Skeletal muscle satellite cell (primary cell): ENCODE measurements at regions not wholly inside any gene's neighbourhood (a gene's known extent, or its start where the extent isn't known, plus 50 kb on each side); places are given as distances from the start of the nearest gene placed in this dataset.

Experiments used
- H3K27me3 ChIP-seq: 2 replicates; pipeline ENCODE4 v1.7.0; 2013; ENCODE audit warnings: low read length; ENCODE audit not compliant: control insufficient read depth, insufficient read depth
- H3K36me3 ChIP-seq: 2 replicates; pipeline ENCODE4 v1.7.0; 2013; ENCODE audit warnings: mild to moderate bottlenecking, control low read depth, low read length; ENCODE audit not compliant: insufficient read depth
- H3K4me1 ChIP-seq: 2 replicates; pipeline ENCODE4 v1.7.0; 2013; ENCODE audit warnings: low read length; ENCODE audit not compliant: control insufficient read depth, insufficient read depth
- H3K4me2 ChIP-seq: 2 replicates; pipeline ENCODE4 v1.7.0; 2013; ENCODE audit warnings: mild to moderate bottlenecking, low read length
- H3K4me3 ChIP-seq: 2 replicates; pipeline ENCODE4 v1.7.0; 2013; ENCODE audit warnings: low read length
- H3K9ac ChIP-seq: 2 replicates; pipeline ENCODE4 v1.7.0; 2013; ENCODE audit warnings: mild to moderate bottlenecking, low read depth, low read length, moderate library complexity
- H3K9me3 ChIP-seq: replicated peaks from 2 replicates; pipeline ENCODE4 v1.7.0; 2013; ENCODE audit warnings: mild to moderate bottlenecking, control low read depth, low read length

GRCh38 chr5:173790836-173791546 lies 97.2 kb upstream of the CPEB4 start:
- Histone ChIP-seq H3K4me3 (no peak overlapping the region), H3K36me3 (no peaks in the 10 kb centered on the region), H3K27me3 (no peaks in the 10 kb centered on the region), H3K4me1 (peaks cover 30% of the 10 kb centered on the region), H3K9me3 (no peaks in the 10 kb centered on the region), H3K9ac (no peak overlapping the region), H3K4me2 (no peak overlapping the region)

- Histone ChIP-seq H3K4me3 (no peak overlapping the region), H3K36me3 (no peaks in the 10 kb centered on the region), H3K27me3 (no peaks in the 10 kb centered on the region), H3K9me3 (no peaks in the 10 kb centered on the region), H3K9ac (no peak overlapping the region), H3K4me1 (peaks cover 30% of the 10 kb centered on the region), H3K4me2 (no peak overlapping the region)
Measured at GRCh38 chr5:173791878-173792277, 96.3 kb upstream of the CPEB4 start.

- no peaks in the 10 kb centered on the region for H3K27me3 ChIP-seq
- no peak overlapping the region for H3K4me3 ChIP-seq
- peaks cover 24% of the 10 kb centered on the region for H3K4me1 ChIP-seq
- H3K36me3 ChIP-seq: no peaks in the 10 kb centered on the region
- H3K9ac ChIP-seq: no peak overlapping the region
- no peak overlapping the region for H3K4me2 ChIP-seq
- H3K9me3 ChIP-seq: no peaks in the 10 kb centered on the region
Measured at GRCh38 chr5:173792781-173793547, 95.2 kb upstream of the CPEB4 start.

GRCh38 chr5:173793648-173794548 lies 94.3 kb upstream of the CPEB4 start:
- Histone ChIP-seq H3K4me2 (no peak overlapping the region), H3K4me3 (no peak overlapping the region), H3K27me3 (peaks cover under 1% of the 10 kb centered on the region), H3K9me3 (no peaks in the 10 kb centered on the region), H3K9ac (no peak overlapping the region), H3K4me1 (peaks cover 15% of the 10 kb centered on the region), H3K36me3 (no peaks in the 10 kb centered on the region)

- Histone ChIP-seq H3K4me3 (no peak overlapping the region), H3K4me2 (no peak overlapping the region), H3K9me3 (no peaks in the 10 kb centered on the region), H3K4me1 (peaks cover 4% of the 10 kb centered on the region), H3K9ac (no peak overlapping the region), H3K36me3 (no peaks in the 10 kb centered on the region), H3K27me3 (peaks cover 5% of the 10 kb centered on the region)
Measured at GRCh38 chr5:173794901-173795416, 93.2 kb upstream of the CPEB4 start.

GRCh38 chr5:173795601-173796000 lies 92.5 kb upstream of the CPEB4 start:
- Histone ChIP-seq H3K4me2 (no peak overlapping the region), H3K4me3 (no peak overlapping the region), H3K27me3 (peaks cover 5% of the 10 kb centered on the region), H3K9ac (no peak overlapping the region), H3K36me3 (no peaks in the 10 kb centered on the region), H3K4me1 (peaks cover 3% of the 10 kb centered on the region), H3K9me3 (no peaks in the 10 kb centered on the region)

GRCh38 chr5:173796721-173797495 lies 91.2 kb upstream of the CPEB4 start:
- Histone ChIP-seq H3K4me1 (no peaks in the 10 kb centered on the region), H3K4me3 (no peak overlapping the region), H3K9me3 (no peaks in the 10 kb centered on the region), H3K27me3 (peaks cover 5% of the 10 kb centered on the region), H3K4me2 (no peak overlapping the region), H3K9ac (no peak overlapping the region), H3K36me3 (no peaks in the 10 kb centered on the region)

GRCh38 chr5:173798127-173798810 lies 89.9 kb upstream of the CPEB4 start:
- H3K36me3 ChIP-seq: no peaks in the 10 kb centered on the region
- no peaks in the 10 kb centered on the region for H3K9me3 ChIP-seq
- H3K4me3 ChIP-seq: no peak overlapping the region
- H3K9ac ChIP-seq: no peak overlapping the region
- H3K27me3 ChIP-seq: peaks cover 5% of the 10 kb centered on the region
- peaks cover 4% of the 10 kb centered on the region for H3K4me1 ChIP-seq
- H3K4me2 ChIP-seq: no peak overlapping the region

GRCh38 chr5:173800340-173800739 lies 87.8 kb upstream of the CPEB4 start:
- Histone ChIP-seq H3K4me3 (no peak overlapping the region), H3K27me3 (peaks cover 5% of the 10 kb centered on the region)

GRCh38 chr5:173801006-173801405 lies 87.1 kb upstream of the CPEB4 start:
- Histone ChIP-seq H3K4me1 (peaks cover 4% of the 10 kb centered on the region), H3K9ac (no peak overlapping the region), H3K9me3 (no peaks in the 10 kb centered on the region), H3K27me3 (peaks cover 5% of the 10 kb centered on the region), H3K36me3 (no peaks in the 10 kb centered on the region), H3K4me3 (no peak overlapping the region), H3K4me2 (no peak overlapping the region)

More at GRCh38 chr5:173800340-173800739, 87.8 kb upstream of the CPEB4 start:
- H3K4me1 ChIP-seq: peaks cover 4% of the 10 kb centered on the region
- no peak overlapping the region for H3K4me2 ChIP-seq
- no peaks in the 10 kb centered on the region for H3K9me3 ChIP-seq
- H3K36me3 ChIP-seq: no peaks in the 10 kb centered on the region
- no peak overlapping the region for H3K9ac ChIP-seq
